GM12874 (cell line): ENCODE measurements at regions not wholly inside any gene's neighbourhood (a gene's known extent, or its start where the extent isn't known, plus 50 kb on each side); places are given as distances from the start of the nearest gene placed in this dataset.

Experiments
- CTCF ChIP-seq: IDR thresholded peaks from 2 replicates; pipeline ENCODE4 v1.5.1; 2011; ENCODE audit warnings: low read depth, mild to moderate bottlenecking, control low read depth, low read length, moderate library complexity; ENCODE audit not compliant: insufficient read depth

GRCh38 chr9:106615118-106615889 lies 247.7 kb upstream of the ZNF462 start:
- TF ChIP-seq CTCF, result no peak

- TF ChIP-seq CTCF, result no peak
Observed at GRCh38 chr9:106616026-106616425, 246.9 kb upstream of the ZNF462 start.

GRCh38 chr9:106616851-106617345 lies 246.1 kb upstream of the ZNF462 start:
- TF ChIP-seq CTCF, result no peak

- TF ChIP-seq CTCF, result no peak
Observed at GRCh38 chr9:106619211-106619610, 243.8 kb upstream of the ZNF462 start.

- no peak for TF ChIP-seq CTCF
Observed at GRCh38 chr9:106620081-106620480, 242.9 kb upstream of the ZNF462 start.

- TF ChIP-seq CTCF, result no peak
Observed at GRCh38 chr9:106620866-106621265, 242.1 kb upstream of the ZNF462 start.

- TF ChIP-seq CTCF, result no peak
Observed at GRCh38 chr9:106621313-106622163, 241.4 kb upstream of the ZNF462 start.
